22Rv1 (cell line): ENCODE measurements at regions not wholly inside any gene's neighbourhood (a gene's known extent, or its start where the extent isn't known, plus 50 kb on each side); places are given as distances from the start of the nearest gene placed in this dataset.

ENCODE experiments used
- H3K27ac ChIP-seq: fragments of 450-650 bp; 2 replicates; pipeline ENCODE4 v1.5.1; 2017
- CTCF ChIP-seq: fragments of 450-650 bp; IDR thresholded peaks from 2 replicates; pipeline ENCODE4 v1.5.1; 2017; ENCODE audit warnings: mild to moderate bottlenecking
- ZFX ChIP-seq: fragments of 450-650 bp; IDR thresholded peaks from 2 replicates; pipeline ENCODE4 v1.6.1; 2017; ENCODE audit warnings: antibody characterized with exemption, borderline replicate concordance

GRCh38 chr21:24127651-24128050 is 1479.6 kb downstream of the MRPL39 start:
- no peak for TF ChIP-seq ZFX
- TF ChIP-seq CTCF: no peak
- no peak overlapping the region for H3K27ac ChIP-seq

GRCh38 chr21:24123785-24124184 is 1483.5 kb downstream of the MRPL39 start:
- no peak overlapping the region for H3K27ac ChIP-seq
- no peak for TF ChIP-seq ZFX
- no peak for TF ChIP-seq CTCF

- H3K27ac ChIP-seq: no peak overlapping the region
- TF ChIP-seq ZFX: no peak
- no peak for TF ChIP-seq CTCF
Observed at GRCh38 chr21:24118738-24119459, 1488.4 kb downstream of the MRPL39 start.

GRCh38 chr21:24115141-24115540 is 1492.1 kb downstream of the MRPL39 start:
- TF ChIP-seq CTCF (no peak), ZFX (no peak)
- no peak overlapping the region for H3K27ac ChIP-seq

- TF ChIP-seq CTCF (no peak), ZFX (no peak)
- no peak overlapping the region for H3K27ac ChIP-seq
Observed at GRCh38 chr21:24112020-24112419, 1495.3 kb downstream of the MRPL39 start.

- TF ChIP-seq ZFX: no peak
- H3K27ac ChIP-seq: no peak overlapping the region
Observed at GRCh38 chr21:24110846-24111245, 1496.4 kb downstream of the MRPL39 start.

- no peak for TF ChIP-seq CTCF
- TF ChIP-seq ZFX: no peak
- no peak overlapping the region for H3K27ac ChIP-seq
Observed at GRCh38 chr21:24097181-24097580, 1510.1 kb downstream of the MRPL39 start.

- H3K27ac ChIP-seq: no peak overlapping the region
- TF ChIP-seq CTCF (no peak), ZFX (no peak)
Observed at GRCh38 chr21:24096651-24097050, 1510.6 kb downstream of the MRPL39 start.
